IMR-90 (cell line): ENCODE measurements at regions not wholly inside any gene's neighbourhood (a gene's known extent, or its start where the extent isn't known, plus 50 kb on each side); places are given as distances from the start of the nearest gene placed in this dataset.

ENCODE experiments used
- ATAC-seq: fragments of 200-7000 bp; cut with Tn5 transposase; 2 replicates; pipeline ENCODE4 v1.9.1; 2020; ENCODE audit warnings: low read depth, mild to moderate bottlenecking, moderate library complexity
- BruUV-seq: library from RNA; stranded (reverse); fragments of 400-500 nt; replicated peaks from 2 replicates; lab custom pipeline; 2021; lab: Mats Ljungman, UMichigan
- CTCF ChIA-PET: fragments of 300-600 bp; formaldehyde crosslinking; extraction: SDS; loops from one replicate; lab custom pipeline; 2021; ENCODE audit warnings: antibody characterized with exemption; lab: Yijun Ruan, JAX
- POLR2A ChIA-PET: fragments of 300-600 bp; sonication (Branson Sonifier 250); formaldehyde crosslinking; loops from one replicate; lab custom pipeline; 2022; ENCODE audit warnings: antibody characterized with exemption; ENCODE audit not compliant: unreplicated experiment; lab: Charles Lee
- DNase-seq: peaks from one replicate; pipeline ENCODE4 v3.0.0; 2013
- H2AFZ ChIP-seq: replicated peaks from 2 replicates; pipeline ENCODE3; 2013; ENCODE audit warnings: low read length, mild to moderate bottlenecking; ENCODE audit not compliant: poor library complexity
- H2AK5ac ChIP-seq: 2 replicates; pipeline ENCODE4 v1.6.1; 2013; ENCODE audit warnings: low read depth, low read length, inconsistent platforms
- H2AK9ac ChIP-seq: replicated peaks from 2 replicates; pipeline ENCODE3; 2013; ENCODE audit warnings: mild to moderate bottlenecking, low read depth, low read length, moderate library complexity; ENCODE audit not compliant: poor library complexity
- H2BK120ac ChIP-seq: 2 replicates; pipeline ENCODE4 v1.6.1; 2013; ENCODE audit warnings: low read depth, low read length, inconsistent platforms
- H2BK15ac ChIP-seq: 3 replicates; pipeline ENCODE4 v1.6.1; 2013; ENCODE audit warnings: low read depth, low read length, inconsistent platforms
- H2BK20ac ChIP-seq: 2 replicates; pipeline ENCODE4 v1.6.1; 2013; ENCODE audit warnings: low read depth, mild to moderate bottlenecking, inconsistent platforms, low read length, moderate library complexity
- H2BK5ac ChIP-seq: 2 replicates; pipeline ENCODE4 v1.6.1; 2013; ENCODE audit warnings: mild to moderate bottlenecking, low read depth, low read length, inconsistent platforms; ENCODE audit not compliant: poor library complexity, severe bottlenecking
- H3K14ac ChIP-seq: replicated peaks from 2 replicates; pipeline ENCODE4 v1.6.1; 2013; ENCODE audit warnings: low read depth, low read length, inconsistent platforms
- H3K18ac ChIP-seq: 2 replicates; pipeline ENCODE4 v1.6.1; 2013; ENCODE audit warnings: low read depth, low read length, control low read depth
- H3K23ac ChIP-seq: 2 replicates; pipeline ENCODE4 v1.6.1; 2013; ENCODE audit warnings: low read depth, low read length, inconsistent platforms
- H3K27ac ChIP-seq: 2 replicates; pipeline ENCODE4 v1.5.1; 2013; ENCODE audit warnings: mild to moderate bottlenecking, control low read depth, low read length; ENCODE audit not compliant: insufficient read depth
- H3K27me3 ChIP-seq: 2 replicates; pipeline ENCODE4 v1.6.1; 2013; ENCODE audit warnings: low read length; ENCODE audit not compliant: control insufficient read depth, insufficient read depth
- H3K36me3 ChIP-seq: 2 replicates; pipeline ENCODE4 v1.6.1; 2013; ENCODE audit warnings: low read length, mixed read lengths; ENCODE audit not compliant: control insufficient read depth, insufficient read depth
- H3K4ac ChIP-seq: 2 replicates; pipeline ENCODE4 v1.6.1; 2013; ENCODE audit warnings: low read depth, low read length, inconsistent platforms
- H3K4me1 ChIP-seq: 2 replicates; pipeline ENCODE4 v1.6.1; 2013; ENCODE audit warnings: low read length, mixed read lengths; ENCODE audit not compliant: control insufficient read depth, insufficient read depth
- H3K4me2 ChIP-seq: 2 replicates; pipeline ENCODE4 v1.6.1; 2013; ENCODE audit warnings: low read depth, mild to moderate bottlenecking, control low read depth, low read length, moderate library complexity
- H3K4me3 ChIP-seq: 2 replicates; pipeline ENCODE4 v1.5.1; 2013; ENCODE audit warnings: low read depth, mild to moderate bottlenecking, control low read depth, low read length, moderate library complexity; ENCODE audit not compliant: insufficient read depth
- H3K56ac ChIP-seq: 2 replicates; pipeline ENCODE4 v1.6.1; 2013; ENCODE audit warnings: low read length, inconsistent platforms; ENCODE audit not compliant: insufficient read depth; ENCODE audit errors: extremely low read depth
- H3K79me1 ChIP-seq, 2 experiments: 2 replicates each; pipeline ENCODE4 v1.6.1; 2013; ENCODE audit warnings: low read length in 2 of 2, inconsistent platforms in 1 of 2, low read depth in 1 of 2
- H3K9ac ChIP-seq: 2 replicates; pipeline ENCODE4 v1.6.1; 2013; ENCODE audit warnings: low read depth, low read length, control low read depth
- H3K9me1 ChIP-seq: 2 replicates; pipeline ENCODE4 v1.6.1; 2013; ENCODE audit warnings: low read length, inconsistent platforms; ENCODE audit not compliant: insufficient read depth
- H3K9me3 ChIP-seq: 2 replicates; pipeline ENCODE4 v1.6.1; 2013; ENCODE audit warnings: low read length; ENCODE audit not compliant: control insufficient read depth, insufficient read depth
- H4K20me1 ChIP-seq: 2 replicates; pipeline ENCODE4 v1.6.1; 2013; ENCODE audit warnings: low read length, inconsistent platforms; ENCODE audit not compliant: insufficient read depth
- H4K5ac ChIP-seq: 2 replicates; pipeline ENCODE4 v1.6.1; 2013; ENCODE audit warnings: mild to moderate bottlenecking, low read depth, low read length, control low read depth
- H4K8ac ChIP-seq, 2 experiments: 2 replicates each; pipeline ENCODE4 v1.6.1; 2013; ENCODE audit warnings: low read depth in 2 of 2, low read length in 2 of 2, control low read depth in 1 of 2, inconsistent platforms in 1 of 2
- H4K91ac ChIP-seq: 2 replicates; pipeline ENCODE4 v1.6.1; 2013; ENCODE audit warnings: low read depth, low read length, inconsistent platforms; ENCODE audit not compliant: insufficient read depth
- CEBPB ChIP-seq: IDR thresholded peaks from 2 replicates; pipeline ENCODE4 v1.6.1; 2012; ENCODE audit warnings: low read depth, low read length, improper control_type of control experiment
- FOS ChIP-seq: fragments of 150-350 bp; IDR thresholded peaks from 2 replicates; pipeline ENCODE4 v1.6.1; 2016; ENCODE audit warnings: low read depth, low read length
- MAFK ChIP-seq: IDR thresholded peaks from 2 replicates; pipeline ENCODE4 v1.6.1; 2012; ENCODE audit warnings: low read depth, low read length, improper control_type of control experiment
- MAZ ChIP-seq: IDR thresholded peaks from 2 replicates; pipeline ENCODE4 v1.6.1; 2012; ENCODE audit warnings: low read depth, mild to moderate bottlenecking, low read length, improper control_type of control experiment, moderate library complexity, borderline replicate concordance
- RCOR1 ChIP-seq: IDR thresholded peaks from 2 replicates; pipeline ENCODE4 v1.6.1; 2012; ENCODE audit warnings: mild to moderate bottlenecking, low read length, improper control_type of control experiment; ENCODE audit not compliant: insufficient replicate concordance
- SMC3 ChIP-seq: fragments of 150-350 bp; IDR thresholded peaks from 2 replicates; pipeline ENCODE4 v1.6.1; 2016; ENCODE audit warnings: low read depth, mild to moderate bottlenecking, antibody characterized with exemption, low read length, moderate library complexity
- WGBS, 2 experiments: methylation state at CpG; one replicate each; pipeline versions ENCODE4 v1.1.5 to v1.1.7; 2013; ENCODE audit warnings: missing lambda C conversion rate in 2 of 2; ENCODE audit not compliant: insufficient read length in 1 of 2; ENCODE audit errors: extremely low coverage in 2 of 2; 5-methylcytosine and 5-hydroxymethylcytosine counted together
- dilution Hi-C: fragments of 300-500 bp; cut with HindIII; formaldehyde crosslinking; loops from one replicate; pipeline ENCODE4 v1.14.3; 2018; ENCODE audit warnings: low sequenced_read_pairs; ENCODE audit not compliant: unreplicated experiment
- in situ Hi-C: fragments of 300-500 bp; cut with MboI; formaldehyde crosslinking; loops from 3 replicates; pipeline ENCODE4 v1.14.3; 2019; ENCODE audit warnings: low sequenced_read_pairs, inconsistent platforms, mixed read lengths
- intact Hi-C: fragments of 100-400 bp; cut with micrococcal nuclease; formaldehyde crosslinking; loops from 2 replicates; pipeline ENCODE4 v1.10.0; 2022

- no peak overlapping the region for H2BK120ac ChIP-seq
- in situ Hi-C loops (no loop called here), intact Hi-C loops (no loop called here), dilution Hi-C loops (no loop called here)
- H3K4me3 ChIP-seq = no peak overlapping the region
- H2BK20ac ChIP-seq = no peak overlapping the region
- H2AK5ac ChIP-seq = no peak overlapping the region
- POLR2A ChIA-PET = no interaction called here
- H3K56ac ChIP-seq = no peak overlapping the region
- H3K27me3 ChIP-seq = no peaks in the 10 kb centered on the region
- no peak overlapping the region for H4K5ac ChIP-seq
- H3K27ac ChIP-seq = no peak overlapping the region
- H3K4me2 ChIP-seq = no peak overlapping the region
- H4K8ac ChIP-seq = no peak overlapping the region
- H3K36me3 ChIP-seq = no peaks in the 10 kb centered on the region
- H3K23ac ChIP-seq = no peak overlapping the region
- WGBS, 2 experiments = no CpG with 5 or more reads among the region's 1 CpG
- no peak overlapping the region for H4K91ac ChIP-seq
- H2BK15ac ChIP-seq = no peak overlapping the region
- H4K20me1 ChIP-seq = no peaks in the 10 kb centered on the region
- H3K9me3 ChIP-seq = peaks cover 3% of the 10 kb centered on the region; the same call in 1 of the 2 replicates
- ATAC-seq = no peak
- DNase-seq = no peak
- no TSS peak for BruUV-seq
- no peak overlapping the region for H3K18ac ChIP-seq
- H3K14ac ChIP-seq = no peak overlapping the region
- no peaks in the 10 kb centered on the region for H3K4me1 ChIP-seq
- no peak overlapping the region for H2BK5ac ChIP-seq
- TF ChIP-seq SMC3 (no peak), MAZ (no peak), CEBPB (no peak), FOS (no peak), RCOR1 (no peak), MAFK (no peak)
- H3K9me1 ChIP-seq = no peaks in the 10 kb centered on the region
- CTCF ChIA-PET = interaction anchor here (0.6 kb wide), 1 partner anchor 1507 kb away, joined by 3 read pairs; no protein-coding TSS in a partner anchor
- H3K79me1 ChIP-seq = no peaks in the 10 kb centered on the region
- H2AK9ac ChIP-seq = no peak overlapping the region
- H3K4ac ChIP-seq = no peak overlapping the region
- H3K9ac ChIP-seq = no peak overlapping the region
- H2AFZ ChIP-seq = no peak overlapping the region
These were observed 92.1 kb upstream of the ELOVL6 start for GRCh38 chr4:110290511-110290910.
